OCI-LY3 (cell line): ENCODE measurements at regions not wholly inside any gene's neighbourhood (a gene's known extent, or its start where the extent isn't known, plus 50 kb on each side); places are given as distances from the start of the nearest gene placed in this dataset.

ENCODE experiments used
- H2AFZ ChIP-seq: fragments of 200-600, 300-600 bp; shearing (Covaris generic); 2 replicates; pipeline ENCODE4 v1.6.0; 2014; ENCODE audit warnings: antibody characterized with exemption, low read depth, low read length
- H3K27ac ChIP-seq: fragments of 200-600, 300-600 bp; sonication (generic); 2 replicates; pipeline ENCODE4 v1.5.1; 2014; ENCODE audit warnings: mild to moderate bottlenecking, low read length, moderate library complexity, mixed read lengths
- H3K27me3 ChIP-seq: fragments of 200-600, 300-600 bp; sonication (generic); 2 replicates; pipeline ENCODE4 v1.6.1; 2014; ENCODE audit warnings: low read depth, low read length, mixed read lengths
- H3K36me3 ChIP-seq: fragments of 200-600, 300-600 bp; sonication (generic); replicated peaks from 2 replicates; pipeline ENCODE3; 2014; ENCODE audit warnings: low read depth, low read length, mixed read lengths
- H3K4me1 ChIP-seq: fragments of 300-600, 200-600 bp; sonication (generic); 2 replicates; pipeline ENCODE4 v1.6.1; 2014; ENCODE audit warnings: low read length, mixed read lengths
- H3K4me2 ChIP-seq: fragments of 200-600, 300-600 bp; sonication (generic); 2 replicates; pipeline ENCODE4 v1.6.1; 2014; ENCODE audit warnings: low read length, mixed read lengths
- H3K4me3 ChIP-seq: fragments of 300-600, 200-600 bp; sonication (generic); 2 replicates; pipeline ENCODE4 v1.5.1; 2014; ENCODE audit warnings: antibody characterized with exemption, mild to moderate bottlenecking, low read length, moderate library complexity
- H3K79me2 ChIP-seq: fragments of 300-600, 200-600 bp; shearing (Covaris generic); 2 replicates; pipeline ENCODE4 v1.6.1; 2014; ENCODE audit warnings: mild to moderate bottlenecking, low read length, mixed read lengths
- H3K9ac ChIP-seq: fragments of 300-600, 200-600 bp; shearing (Covaris generic); 2 replicates; pipeline ENCODE4 v1.6.0; 2014; ENCODE audit warnings: mild to moderate bottlenecking, low read length, moderate library complexity
- H3K9me3 ChIP-seq: fragments of 200-600, 300-600 bp; shearing (Covaris generic); 2 replicates; pipeline ENCODE4 v1.6.1; 2014; ENCODE audit warnings: low read length, mixed read lengths; ENCODE audit not compliant: insufficient read depth
- H4K20me1 ChIP-seq: fragments of 200-600, 300-600 bp; sonication (generic); 2 replicates; pipeline ENCODE4 v1.6.1; 2016; ENCODE audit warnings: low read length, mixed read lengths; ENCODE audit not compliant: insufficient read depth
- EZH2phosphoT487 ChIP-seq: fragments of 200-600 bp; shearing (Covaris generic); IDR thresholded peaks from 2 replicates; pipeline ENCODE4 v1.6.1; 2018; ENCODE audit warnings: antibody characterized with exemption, mixed run types, low read depth
- TF ChIP-seq, protein P1 (sequence below): fragments of 200-600, 300-600 bp; sonication (generic); IDR thresholded peaks from 2 replicates; pipeline ENCODE4 v1.5.1; 2014; ENCODE audit warnings: antibody characterized with exemption, low read length, low read depth

GRCh38 chr6:40897390-40898003 is 141.5 kb downstream of the UNC5CL start:
- H4K20me1 ChIP-seq: no peaks in the 10 kb centered on the region
- no peaks in the 10 kb centered on the region for H3K9me3 ChIP-seq
- no peaks in the 10 kb centered on the region for H3K4me1 ChIP-seq
- no peak overlapping the region for H3K9ac ChIP-seq
- H3K36me3 ChIP-seq: no peaks in the 10 kb centered on the region
- no peak for TF ChIP-seq EZH2phosphoT487
- TF ChIP-seq, protein P1, sequence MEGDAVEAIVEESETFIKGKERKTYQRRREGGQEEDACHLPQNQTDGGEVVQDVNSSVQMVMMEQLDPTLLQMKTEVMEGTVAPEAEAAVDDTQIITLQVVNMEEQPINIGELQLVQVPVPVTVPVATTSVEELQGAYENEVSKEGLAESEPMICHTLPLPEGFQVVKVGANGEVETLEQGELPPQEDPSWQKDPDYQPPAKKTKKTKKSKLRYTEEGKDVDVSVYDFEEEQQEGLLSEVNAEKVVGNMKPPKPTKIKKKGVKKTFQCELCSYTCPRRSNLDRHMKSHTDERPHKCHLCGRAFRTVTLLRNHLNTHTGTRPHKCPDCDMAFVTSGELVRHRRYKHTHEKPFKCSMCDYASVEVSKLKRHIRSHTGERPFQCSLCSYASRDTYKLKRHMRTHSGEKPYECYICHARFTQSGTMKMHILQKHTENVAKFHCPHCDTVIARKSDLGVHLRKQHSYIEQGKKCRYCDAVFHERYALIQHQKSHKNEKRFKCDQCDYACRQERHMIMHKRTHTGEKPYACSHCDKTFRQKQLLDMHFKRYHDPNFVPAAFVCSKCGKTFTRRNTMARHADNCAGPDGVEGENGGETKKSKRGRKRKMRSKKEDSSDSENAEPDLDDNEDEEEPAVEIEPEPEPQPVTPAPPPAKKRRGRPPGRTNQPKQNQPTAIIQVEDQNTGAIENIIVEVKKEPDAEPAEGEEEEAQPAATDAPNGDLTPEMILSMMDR: no peak
- no peak overlapping the region for H2AFZ ChIP-seq
- H3K27me3 ChIP-seq: peaks cover 18% of the 10 kb centered on the region
- H3K27ac ChIP-seq: no peak overlapping the region
- no peak overlapping the region for H3K4me3 ChIP-seq
- H3K4me2 ChIP-seq: no peak overlapping the region
- H3K79me2 ChIP-seq: no peaks in the 10 kb centered on the region

- H3K4me3 ChIP-seq: no peak overlapping the region
- H2AFZ ChIP-seq: no peak overlapping the region
- H3K4me1 ChIP-seq: no peaks in the 10 kb centered on the region
- no peaks in the 10 kb centered on the region for H3K79me2 ChIP-seq
- H3K4me2 ChIP-seq: no peak overlapping the region
- TF ChIP-seq EZH2phosphoT487: no peak
- TF ChIP-seq, protein P1: no peak
- peaks cover 13% of the 10 kb centered on the region for H3K27me3 ChIP-seq
- no peak overlapping the region for H3K9ac ChIP-seq
- H4K20me1 ChIP-seq: no peaks in the 10 kb centered on the region
- no peaks in the 10 kb centered on the region for H3K36me3 ChIP-seq
- H3K9me3 ChIP-seq: no peaks in the 10 kb centered on the region
- no peak overlapping the region for H3K27ac ChIP-seq
These were observed 142.3 kb downstream of the UNC5CL start for GRCh38 chr6:40896696-40897095.

- no peak overlapping the region for H2AFZ ChIP-seq
These were observed 143.8 kb downstream of the UNC5CL start for GRCh38 chr6:40894962-40895799.

GRCh38 chr6:40893021-40893420 is 146.0 kb downstream of the UNC5CL start:
- H3K9ac ChIP-seq: no peak overlapping the region
- H3K79me2 ChIP-seq: no peaks in the 10 kb centered on the region
- H3K27me3 ChIP-seq: peaks cover 30% of the 10 kb centered on the region
- H3K4me1 ChIP-seq: no peaks in the 10 kb centered on the region
- H4K20me1 ChIP-seq: no peaks in the 10 kb centered on the region
- no peak overlapping the region for H3K27ac ChIP-seq
- no peak overlapping the region for H3K4me2 ChIP-seq
- no peak overlapping the region for H2AFZ ChIP-seq
- no peak overlapping the region for H3K4me3 ChIP-seq
- no peaks in the 10 kb centered on the region for H3K9me3 ChIP-seq
- TF ChIP-seq, protein P1: no peak
- no peak for TF ChIP-seq EZH2phosphoT487
- H3K36me3 ChIP-seq: no peaks in the 10 kb centered on the region

More at GRCh38 chr6:40894962-40895799, 143.8 kb downstream of the UNC5CL start:
- no peak overlapping the region for H3K4me3 ChIP-seq
- H3K27me3 ChIP-seq: peaks cover 16% of the 10 kb centered on the region; the same call in 1 of the 2 replicates
- H3K9ac ChIP-seq: no peak overlapping the region
- no peaks in the 10 kb centered on the region for H3K4me1 ChIP-seq
- H3K79me2 ChIP-seq: no peaks in the 10 kb centered on the region
- no peaks in the 10 kb centered on the region for H3K36me3 ChIP-seq
- no peak overlapping the region for H3K27ac ChIP-seq
- TF ChIP-seq, protein P1: no peak
- TF ChIP-seq EZH2phosphoT487: no peak
- no peak overlapping the region for H3K4me2 ChIP-seq
- no peaks in the 10 kb centered on the region for H4K20me1 ChIP-seq
- no peaks in the 10 kb centered on the region for H3K9me3 ChIP-seq
